Keratinocyte (primary cell): ENCODE measurements at regions not wholly inside any gene's neighbourhood (a gene's known extent, or its start where the extent isn't known, plus 50 kb on each side); places are given as distances from the start of the nearest gene placed in this dataset.

Source experiments
- DNase-seq: peaks from one replicate; pipeline ENCODE4 v3.0.0-alpha.2; 2011; ENCODE audit warnings: low read depth, missing footprints, low spot score
- FAIRE-seq: peaks from 2 replicates; lab custom pipeline; 2011; peaks lifted over from hg19 to GRCh38; lab: Jason Lieb, UNC
- H2AFZ ChIP-seq: 2 replicates; pipeline ENCODE4 v1.6.0; 2012; ENCODE audit warnings: low read length, control low read depth, inconsistent platforms; ENCODE audit not compliant: control insufficient read depth
- H3K27ac ChIP-seq: 2 replicates; pipeline ENCODE4 v1.5.1; 2011; ENCODE audit warnings: low read length; ENCODE audit not compliant: control insufficient read depth, insufficient read depth
- H3K27me3 ChIP-seq: 3 replicates; pipeline ENCODE4 v1.6.0; 2011; ENCODE audit warnings: low read length; ENCODE audit not compliant: control insufficient read depth, insufficient read depth; ENCODE audit errors: extremely low read depth
- H3K36me3 ChIP-seq, 2 experiments: 2 replicates in 1 of 2; 3 replicates in 1 of 2; pipeline ENCODE4 v1.5.1; 2011; ENCODE audit warnings: low read length in 2 of 2, mild to moderate bottlenecking in 1 of 2; ENCODE audit not compliant: control insufficient read depth in 2 of 2, insufficient read depth in 2 of 2; ENCODE audit errors: extremely low read depth in 1 of 2
- H3K4me1 ChIP-seq: 3 replicates; pipeline ENCODE4 v1.5.1; 2011; ENCODE audit warnings: low read length; ENCODE audit not compliant: control insufficient read depth, insufficient read depth; ENCODE audit errors: extremely low read depth
- H3K4me2 ChIP-seq: 3 replicates; pipeline ENCODE4 v1.6.0; 2011; ENCODE audit warnings: low read depth, low read length; ENCODE audit not compliant: control insufficient read depth, insufficient read depth; ENCODE audit errors: extremely low read depth
- H3K4me3 ChIP-seq, 3 experiments: fragments of 200-600 bp in 1 of 3; sonication (generic) in 1 of 3; 2 replicates in 2 of 3; 3 replicates in 1 of 3; pipeline ENCODE4 v1.5.1; 2011 to 2016; ENCODE audit warnings: low read length in 3 of 3, mild to moderate bottlenecking in 3 of 3, control low read depth in 2 of 3, inconsistent platforms in 1 of 3, low read depth in 1 of 3, mixed read lengths in 1 of 3, mixed run types in 1 of 3, moderate library complexity in 1 of 3; ENCODE audit not compliant: control insufficient read depth in 2 of 3, insufficient read depth in 2 of 3; ENCODE audit errors: extremely low read depth in 1 of 3
- H3K79me2 ChIP-seq: 2 replicates; pipeline ENCODE4 v1.6.0; 2012; ENCODE audit warnings: low read length; ENCODE audit not compliant: control insufficient read depth, insufficient read depth
- H3K9ac ChIP-seq: 3 replicates; pipeline ENCODE4 v1.6.0; 2011; ENCODE audit warnings: low read length; ENCODE audit not compliant: control insufficient read depth, insufficient read depth; ENCODE audit errors: extremely low read depth
- H3K9me1 ChIP-seq: 3 replicates; pipeline ENCODE4 v1.6.0; 2011; ENCODE audit warnings: low read length; ENCODE audit not compliant: control insufficient read depth, insufficient read depth; ENCODE audit errors: extremely low read depth
- H3K9me3 ChIP-seq: 2 replicates; pipeline ENCODE4 v1.5.1; 2012; ENCODE audit warnings: low read depth, low read length; ENCODE audit not compliant: control insufficient read depth
- H4K20me1 ChIP-seq: 3 replicates; pipeline ENCODE4 v1.6.0; 2011; ENCODE audit warnings: low read length; ENCODE audit not compliant: control insufficient read depth, insufficient read depth; ENCODE audit errors: extremely low read depth
- EZH2 ChIP-seq: IDR thresholded peaks from one replicate; pipeline ENCODE4 v1.6.1; 2012; ENCODE audit warnings: inconsistent platforms, mild to moderate bottlenecking, low read length, moderate library complexity
- dilution Hi-C: fragments of 300-500 bp; cut with MboI; formaldehyde crosslinking; loops from one replicate; pipeline ENCODE4 v1.7.0; 2020; ENCODE audit warnings: low sequenced_read_pairs; ENCODE audit not compliant: extremely low pct_ligation_motif_present
- TF ChIP-seq, protein P1 (sequence below), 3 experiments: IDR thresholded peaks in 1 of 3; conservative IDR thresholded peaks in 1 of 3; optimal IDR thresholded peaks in 1 of 3; 2 replicates in 2 of 3; 3 replicates in 1 of 3; pipeline versions ENCODE3 to v1.5.1; 2011; ENCODE audit warnings: low read length in 3 of 3, mild to moderate bottlenecking in 3 of 3, moderate library complexity in 2 of 3, control low read depth in 1 of 3, inconsistent platforms in 1 of 3; ENCODE audit not compliant: insufficient read depth in 2 of 3; ENCODE audit errors: extremely low read depth in 1 of 3

GRCh38 chr13:31063772-31064171 is 97.9 kb downstream of the HSPH1 start:
- Histone ChIP-seq H3K4me3 (no peak overlapping the region), H3K4me2 (no peak overlapping the region), H3K9ac (no peak overlapping the region), H3K27ac (no peak overlapping the region), H3K36me3 (no peaks in the 10 kb centered on the region), H3K4me1 (peaks cover 18% of the 10 kb centered on the region), H3K9me3 (no peaks in the 10 kb centered on the region), H4K20me1 (no peaks in the 10 kb centered on the region), H3K9me1 (no peaks in the 10 kb centered on the region), H3K27me3 (no peaks in the 10 kb centered on the region), H2AFZ (no peak overlapping the region), H3K79me2 (no peaks in the 10 kb centered on the region)
- peak; percentile 17 for FAIRE-seq
- DNase-seq, result no peak
- dilution Hi-C loops, result no loop called here
- TF ChIP-seq, protein P1, sequence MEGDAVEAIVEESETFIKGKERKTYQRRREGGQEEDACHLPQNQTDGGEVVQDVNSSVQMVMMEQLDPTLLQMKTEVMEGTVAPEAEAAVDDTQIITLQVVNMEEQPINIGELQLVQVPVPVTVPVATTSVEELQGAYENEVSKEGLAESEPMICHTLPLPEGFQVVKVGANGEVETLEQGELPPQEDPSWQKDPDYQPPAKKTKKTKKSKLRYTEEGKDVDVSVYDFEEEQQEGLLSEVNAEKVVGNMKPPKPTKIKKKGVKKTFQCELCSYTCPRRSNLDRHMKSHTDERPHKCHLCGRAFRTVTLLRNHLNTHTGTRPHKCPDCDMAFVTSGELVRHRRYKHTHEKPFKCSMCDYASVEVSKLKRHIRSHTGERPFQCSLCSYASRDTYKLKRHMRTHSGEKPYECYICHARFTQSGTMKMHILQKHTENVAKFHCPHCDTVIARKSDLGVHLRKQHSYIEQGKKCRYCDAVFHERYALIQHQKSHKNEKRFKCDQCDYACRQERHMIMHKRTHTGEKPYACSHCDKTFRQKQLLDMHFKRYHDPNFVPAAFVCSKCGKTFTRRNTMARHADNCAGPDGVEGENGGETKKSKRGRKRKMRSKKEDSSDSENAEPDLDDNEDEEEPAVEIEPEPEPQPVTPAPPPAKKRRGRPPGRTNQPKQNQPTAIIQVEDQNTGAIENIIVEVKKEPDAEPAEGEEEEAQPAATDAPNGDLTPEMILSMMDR (optimal IDR thresholded peaks at IDR 0.05 in 1 of 3, IDR thresholded peaks at IDR 0.05 in 1 of 3, conservative IDR thresholded peaks at IDR 0.05 in 1 of 3; ENCODE audit: extremely low read depth in 1 of 3, insufficient read depth in 2 of 3, low read length in 3 of 3), result no peak
- TF ChIP-seq EZH2, result no peak

DNA sequence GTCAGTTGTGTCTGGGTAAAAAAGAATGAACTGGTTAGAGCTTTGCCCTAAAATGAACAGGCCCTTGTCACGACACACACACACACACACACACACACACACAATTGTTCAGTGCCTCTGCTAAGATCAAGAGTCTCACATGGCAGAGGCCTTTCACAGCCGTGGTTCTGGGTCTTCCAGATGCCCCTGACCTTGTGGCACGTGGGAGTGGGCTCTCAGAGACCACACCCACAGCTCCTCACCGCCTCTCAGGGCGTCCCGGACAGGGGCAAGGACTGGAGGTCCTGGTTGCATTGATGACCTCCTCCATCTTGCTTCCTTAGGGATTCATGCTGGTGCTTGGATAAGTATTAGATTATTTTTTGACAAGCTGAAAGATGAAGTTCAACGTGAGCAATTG is 101.0 kb downstream of the HSPH1 start:
- H3K79me2 ChIP-seq, result no peaks in the 10 kb centered on the region

More for the DNA sequence above, 101.0 kb downstream of the HSPH1 start:
- no peaks in the 10 kb centered on the region for H4K20me1 ChIP-seq
- no peaks in the 10 kb centered on the region for H3K27me3 ChIP-seq
- H3K4me3 ChIP-seq, result no peak overlapping the region
- H2AFZ ChIP-seq, result no peak overlapping the region
- H3K4me2 ChIP-seq, result no peak overlapping the region
- dilution Hi-C loops, result no loop called here
- peaks cover 9% of the 10 kb centered on the region for H3K4me1 ChIP-seq
- no peak overlapping the region for H3K27ac ChIP-seq
- no peaks in the 10 kb centered on the region for H3K36me3 ChIP-seq
- FAIRE-seq (no peak), DNase-seq (no peak)
- TF ChIP-seq, protein P1 (optimal IDR thresholded peaks at IDR 0.05 in 1 of 3, IDR thresholded peaks at IDR 0.05 in 1 of 3, conservative IDR thresholded peaks at IDR 0.05 in 1 of 3; ENCODE audit: extremely low read depth in 1 of 3, insufficient read depth in 2 of 3, low read length in 3 of 3), result no peak
- no peak for TF ChIP-seq EZH2
- no peaks in the 10 kb centered on the region for H3K9me3 ChIP-seq
- H3K9me1 ChIP-seq, result no peaks in the 10 kb centered on the region
- no peak overlapping the region for H3K9ac ChIP-seq
